GM12892 (cell line): ENCODE measurements at regions not wholly inside any gene's neighbourhood (a gene's known extent, or its start where the extent isn't known, plus 50 kb on each side); places are given as distances from the start of the nearest gene placed in this dataset.

Experiments
- POLR2A ChIP-seq: IDR thresholded peaks from 2 replicates; pipeline ENCODE4 v1.6.1; 2011; ENCODE audit warnings: low read depth, low read length, control low read depth
- POLR2AphosphoS5 ChIP-seq: IDR thresholded peaks from 2 replicates; pipeline ENCODE4 v1.6.1; 2011; ENCODE audit warnings: low read depth, low read length, control low read depth

DNA sequence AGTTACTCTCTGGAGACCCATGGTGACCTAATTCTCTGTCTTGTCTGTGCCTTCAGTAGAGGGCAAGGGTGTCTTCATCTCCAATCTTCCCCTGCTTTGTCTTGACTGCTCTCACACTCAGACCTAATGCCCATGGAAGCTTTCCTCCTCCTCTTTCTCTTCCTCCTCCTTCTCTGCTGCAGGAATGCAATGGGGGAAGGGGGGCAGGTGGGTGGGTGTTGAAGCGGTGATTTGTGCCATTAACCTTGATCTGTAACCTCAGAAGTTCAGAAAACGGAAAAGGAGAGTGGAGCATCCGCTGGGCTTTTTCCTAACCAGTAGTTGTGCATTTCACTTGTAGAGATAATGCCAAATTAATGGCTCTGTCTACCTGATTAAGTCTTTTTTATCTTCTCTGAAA lies 172.3 kb upstream of the CDH11 start:
- TF ChIP-seq POLR2A (no peak), POLR2AphosphoS5 (no peak)
